ENCODE measurements at regions not wholly inside any gene's neighbourhood (a gene's known extent, or its start where the extent isn't known, plus 50 kb on each side); places are given as distances from the start of the nearest gene placed in this dataset.

GRCh38 chrX:137194164-137194563, 160.4 kb upstream of the GPR101 start (continued):
- TF ChIP-seq NFYB (IDR thresholded peaks at IDR 0.05; ENCODE audit: insufficient read depth, low read depth, low read length) (no peak), NRF1 (conservative IDR thresholded peaks at IDR 0.05; ENCODE audit: low read depth, low read length) (no peak), ATF2 (IDR thresholded peaks at IDR 0.05; ENCODE audit: low read length) (no peak)

GRCh38 chrX:137187540-137187939, 153.7 kb upstream of the GPR101 start:
- Histone ChIP-seq H3K27ac (ENCODE audit: control insufficient read depth, insufficient read depth) (no peak overlapping the region), H3K4me1 (ENCODE audit: control insufficient read depth, insufficient read depth, low read length) (no peaks in the 10 kb centered on the region), H3K9me3 (replicated peaks; ENCODE audit: control insufficient read depth, insufficient read depth, low read length) (no peaks in the 10 kb centered on the region), H4K20me1 (ENCODE audit: control insufficient read depth, insufficient read depth) (no peaks in the 10 kb centered on the region), H3K4me3 (no peak overlapping the region), H3K79me2 (ENCODE audit: control insufficient read depth, insufficient read depth, low read length) (no peaks in the 10 kb centered on the region), H3K27me3 (replicated peaks in 1 of 2; ENCODE audit: control insufficient read depth in 2 of 2, insufficient read depth in 2 of 2, low read length in 1 of 2) (peaks cover 0 to 2% of the 10 kb centered on the region in 2 experiments; a peak in 2 of 4 replicates), H3K36me3 (ENCODE audit: control insufficient read depth in 2 of 2, insufficient read depth in 2 of 2, low read length in 1 of 2) (no peaks in the 10 kb centered on the region), H2AFZ (ENCODE audit: control insufficient read depth, low read depth, low read length) (no peak overlapping the region), H3K9ac (ENCODE audit: control insufficient read depth, insufficient read depth, low read length) (no peak overlapping the region), H3K4me2 (ENCODE audit: control insufficient read depth, insufficient read depth) (no peak overlapping the region)
- no peak for TF ChIP-seq KAT2A (conservative IDR thresholded peaks at IDR 0.05; ENCODE audit: control insufficient read depth, low read depth, low read length)
- no peak for TF ChIP-seq CEBPZ (IDR thresholded peaks at IDR 0.05; ENCODE audit: low read depth, low read length)
- no peak for TF ChIP-seq RELA (IDR thresholded peaks at IDR 0.05; ENCODE audit: borderline replicate concordance, partially characterized antibody)
- no peak for TF ChIP-seq JUNB (IDR thresholded peaks at IDR 0.05)
- TF ChIP-seq SMARCA5 (IDR thresholded peaks at IDR 0.05): no peak
- no peak for TF ChIP-seq ZNF207 (IDR thresholded peaks at IDR 0.05; ENCODE audit: borderline replicate concordance)
- TF ChIP-seq CBX5 (IDR thresholded peaks at IDR 0.05; ENCODE audit: low read depth): no peak
- TF ChIP-seq RBBP5 (conservative IDR thresholded peaks at IDR 0.05): no peak
- no peak for TF ChIP-seq SREBF1 (IDR thresholded peaks at IDR 0.05; ENCODE audit: low read length)
- no peak for TF ChIP-seq NFIC (IDR thresholded peaks at IDR 0.05; ENCODE audit: low read depth, low read length)
- TF ChIP-seq, protein P1, sequence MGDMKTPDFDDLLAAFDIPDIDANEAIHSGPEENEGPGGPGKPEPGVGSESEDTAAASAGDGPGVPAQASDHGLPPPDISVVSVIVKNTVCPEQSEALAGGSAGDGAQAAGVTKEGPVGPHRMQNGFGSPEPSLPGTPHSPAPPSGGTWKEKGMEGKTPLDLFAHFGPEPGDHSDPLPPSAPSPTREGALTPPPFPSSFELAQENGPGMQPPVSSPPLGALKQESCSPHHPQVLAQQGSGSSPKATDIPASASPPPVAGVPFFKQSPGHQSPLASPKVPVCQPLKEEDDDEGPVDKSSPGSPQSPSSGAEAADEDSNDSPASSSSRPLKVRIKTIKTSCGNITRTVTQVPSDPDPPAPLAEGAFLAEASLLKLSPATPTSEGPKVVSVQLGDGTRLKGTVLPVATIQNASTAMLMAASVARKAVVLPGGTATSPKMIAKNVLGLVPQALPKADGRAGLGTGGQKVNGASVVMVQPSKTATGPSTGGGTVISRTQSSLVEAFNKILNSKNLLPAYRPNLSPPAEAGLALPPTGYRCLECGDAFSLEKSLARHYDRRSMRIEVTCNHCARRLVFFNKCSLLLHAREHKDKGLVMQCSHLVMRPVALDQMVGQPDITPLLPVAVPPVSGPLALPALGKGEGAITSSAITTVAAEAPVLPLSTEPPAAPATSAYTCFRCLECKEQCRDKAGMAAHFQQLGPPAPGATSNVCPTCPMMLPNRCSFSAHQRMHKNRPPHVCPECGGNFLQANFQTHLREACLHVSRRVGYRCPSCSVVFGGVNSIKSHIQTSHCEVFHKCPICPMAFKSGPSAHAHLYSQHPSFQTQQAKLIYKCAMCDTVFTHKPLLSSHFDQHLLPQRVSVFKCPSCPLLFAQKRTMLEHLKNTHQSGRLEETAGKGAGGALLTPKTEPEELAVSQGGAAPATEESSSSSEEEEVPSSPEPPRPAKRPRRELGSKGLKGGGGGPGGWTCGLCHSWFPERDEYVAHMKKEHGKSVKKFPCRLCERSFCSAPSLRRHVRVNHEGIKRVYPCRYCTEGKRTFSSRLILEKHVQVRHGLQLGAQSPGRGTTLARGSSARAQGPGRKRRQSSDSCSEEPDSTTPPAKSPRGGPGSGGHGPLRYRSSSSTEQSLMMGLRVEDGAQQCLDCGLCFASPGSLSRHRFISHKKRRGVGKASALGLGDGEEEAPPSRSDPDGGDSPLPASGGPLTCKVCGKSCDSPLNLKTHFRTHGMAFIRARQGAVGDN (IDR thresholded peaks at IDR 0.05): no peak
- TF ChIP-seq, protein P2, sequence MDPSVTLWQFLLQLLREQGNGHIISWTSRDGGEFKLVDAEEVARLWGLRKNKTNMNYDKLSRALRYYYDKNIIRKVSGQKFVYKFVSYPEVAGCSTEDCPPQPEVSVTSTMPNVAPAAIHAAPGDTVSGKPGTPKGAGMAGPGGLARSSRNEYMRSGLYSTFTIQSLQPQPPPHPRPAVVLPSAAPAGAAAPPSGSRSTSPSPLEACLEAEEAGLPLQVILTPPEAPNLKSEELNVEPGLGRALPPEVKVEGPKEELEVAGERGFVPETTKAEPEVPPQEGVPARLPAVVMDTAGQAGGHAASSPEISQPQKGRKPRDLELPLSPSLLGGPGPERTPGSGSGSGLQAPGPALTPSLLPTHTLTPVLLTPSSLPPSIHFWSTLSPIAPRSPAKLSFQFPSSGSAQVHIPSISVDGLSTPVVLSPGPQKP (IDR thresholded peaks at IDR 0.05; ENCODE audit: low read depth, low read length): no peak
- no peak for TF ChIP-seq LARP7 (IDR thresholded peaks at IDR 0.05)
- in situ Hi-C loops (cut with MboI) (no loop called here), intact Hi-C loops (cut with micrococcal nuclease; ENCODE audit: unreplicated experiment) (no loop called here)
- 52% methylated on average over 4 of the region's 4 CpGs for WGBS (ENCODE audit: insufficient coverage, insufficient replicate concordance, low lambda C conversion rate, missing lambda C conversion rate)
- RAD21 ChIA-PET (ENCODE audit: unreplicated experiment): no interaction called here
- DNase-seq (ENCODE audit: low read depth, low spot score): no peak
- SMC1A ChIA-PET (ENCODE audit: uncharacterized antibody, unreplicated experiment): no interaction called here
- BruUV-seq (replicated peaks): no TSS peak
- POLR2A ChIA-PET: no interaction called here
- no peak for ATAC-seq
- no peak for FAIRE-seq
- CTCF ChIA-PET: no interaction called here
